ENCODE measurements at regions not wholly inside any gene's neighbourhood (a gene's known extent, or its start where the extent isn't known, plus 50 kb on each side); places are given as distances from the start of the nearest gene placed in this dataset.
"Not testable (repeated sequence)": the region's sequence is repeated elsewhere in the genome, so short reads cannot be mapped to it uniquely, and the experiment has no call there.

DNA sequence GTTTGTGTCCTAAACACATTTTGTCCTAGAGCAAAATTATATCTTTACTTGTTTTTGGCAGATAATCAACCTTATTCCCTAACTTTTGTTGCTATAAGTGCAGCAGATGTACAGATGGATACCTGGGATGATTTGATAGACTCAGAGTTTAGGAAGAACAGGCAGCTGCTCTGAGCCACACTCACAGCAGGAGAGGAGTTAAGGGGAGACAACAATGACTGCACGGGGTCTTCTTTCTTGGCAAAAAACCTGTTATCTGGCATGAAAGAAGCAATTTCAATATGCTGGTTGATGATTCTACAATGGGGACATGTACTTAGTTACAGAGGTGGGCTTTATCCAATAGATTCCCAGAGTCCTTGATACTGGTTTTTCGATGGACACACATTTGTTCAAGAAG is 258.9 kb upstream of the PCDH9 start:
- no peak for DNase-seq

DNA sequence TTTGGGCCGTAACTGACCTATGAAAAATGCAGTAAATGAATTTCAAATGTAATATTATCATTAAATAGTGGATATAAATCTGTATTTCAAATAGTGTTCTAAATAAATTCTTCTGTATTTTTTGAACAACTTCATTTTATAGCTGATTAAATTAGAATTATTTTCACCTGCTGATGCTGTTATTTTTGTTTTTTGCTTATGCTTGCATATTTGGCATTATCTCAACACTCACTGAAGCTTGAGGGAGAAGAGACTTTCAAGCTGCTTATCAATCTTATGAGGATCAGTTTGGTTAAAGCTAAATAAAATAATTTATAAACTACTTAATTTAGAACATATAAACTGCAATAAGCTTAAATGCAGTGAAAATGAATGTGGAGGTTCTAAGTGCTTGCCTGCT is 251.3 kb upstream of the PCDH9 start:
- no peak for DNase-seq

DNA sequence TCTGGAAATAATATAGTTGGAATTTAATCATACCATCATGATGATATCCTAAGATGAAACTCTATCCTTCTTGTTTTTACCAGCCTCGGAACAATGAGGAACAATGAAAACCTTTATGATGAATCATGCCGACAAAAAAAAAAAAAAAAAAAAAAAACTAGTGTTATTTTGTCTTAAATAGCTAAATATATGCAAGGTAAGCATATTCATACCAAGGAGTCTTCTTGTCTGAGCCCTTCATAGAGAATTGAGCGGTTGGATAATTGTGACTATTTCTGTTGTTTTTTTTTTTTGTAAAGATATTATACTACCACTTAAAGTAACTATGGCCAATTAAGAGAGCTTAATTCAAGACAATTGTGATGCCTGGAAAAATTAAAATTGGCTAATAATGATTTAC is 244.0 kb upstream of the PCDH9 start:
- no peak for DNase-seq

DNA sequence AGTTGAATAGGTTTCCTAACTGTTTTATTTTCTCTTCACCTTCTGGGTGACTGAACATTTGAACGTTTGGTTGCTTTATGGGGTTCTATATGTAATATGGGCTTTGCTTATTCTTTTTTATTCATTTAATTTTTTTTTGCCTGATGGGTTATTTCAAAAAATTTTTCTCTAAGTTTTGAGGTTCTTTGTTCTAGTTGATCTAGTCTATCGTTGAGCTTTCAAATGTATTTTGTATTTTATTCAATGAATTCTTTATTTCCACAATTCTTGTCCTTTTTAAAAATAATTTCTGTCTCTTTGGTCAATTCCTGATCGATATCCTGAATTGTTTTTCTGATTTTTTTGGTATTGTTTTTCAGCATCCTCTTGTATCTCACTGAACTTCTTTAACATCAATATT is 239.5 kb upstream of the PCDH9 start:
- DNase-seq, result no peak

DNA sequence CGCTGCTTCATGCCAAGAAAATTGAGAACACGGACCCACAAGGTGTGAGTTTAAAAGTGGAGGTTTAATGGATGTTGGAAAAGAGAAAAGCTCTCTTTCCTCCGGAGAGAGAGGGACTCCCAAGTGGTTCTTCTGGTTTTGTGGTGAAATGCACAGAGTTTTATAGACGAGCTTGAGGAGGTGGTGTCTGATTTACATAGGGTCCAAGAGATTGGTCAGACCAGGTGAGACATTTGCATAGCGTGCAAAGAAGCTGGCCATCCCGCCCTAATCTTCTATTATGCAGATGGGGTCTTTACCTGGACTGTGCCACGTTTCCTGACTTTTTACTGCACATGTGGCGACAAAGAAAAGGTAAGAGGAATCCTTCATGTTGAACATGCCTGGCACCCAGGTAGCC is 236.4 kb upstream of the PCDH9 start:
- DNase-seq, result no peak

DNA sequence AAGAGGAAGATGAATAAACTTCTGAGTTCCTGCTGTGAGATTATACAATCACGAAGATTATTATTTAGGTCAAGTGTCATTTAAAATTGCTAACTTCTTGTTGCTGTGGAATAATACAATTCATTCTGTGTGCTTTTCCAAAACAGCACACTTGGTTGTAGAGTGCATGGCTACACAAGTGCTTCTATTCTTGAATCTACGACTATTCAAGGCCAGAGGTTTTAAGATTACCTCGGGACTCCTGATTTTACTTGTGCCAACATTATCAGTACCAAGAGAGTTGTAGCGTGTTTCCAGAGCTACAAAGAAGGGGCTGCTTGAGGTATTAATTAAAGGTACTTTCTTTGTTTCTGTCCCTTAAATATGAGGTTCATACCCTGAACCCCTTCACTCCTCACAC is 234.0 kb upstream of the PCDH9 start:
- no peak for DNase-seq

DNA sequence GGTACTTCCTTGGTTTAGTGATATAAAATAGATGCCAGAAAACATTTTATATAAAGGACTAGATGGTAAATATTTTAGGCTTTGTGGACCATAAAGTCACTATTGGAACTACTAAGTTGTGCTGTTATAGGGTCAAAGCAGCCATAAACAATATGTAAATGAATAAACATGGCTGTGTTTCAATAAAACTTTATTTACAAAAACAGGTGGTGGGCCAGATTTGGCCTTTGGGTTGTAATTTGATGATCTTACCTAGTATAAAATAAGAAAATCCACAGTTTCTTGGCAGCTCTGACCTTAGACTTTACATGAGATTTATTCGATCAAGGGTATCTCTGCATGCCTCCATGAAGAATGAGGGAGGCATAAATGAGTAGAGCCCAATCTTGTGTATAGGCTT is 232.0 kb upstream of the PCDH9 start:
- no peak for DNase-seq

DNA sequence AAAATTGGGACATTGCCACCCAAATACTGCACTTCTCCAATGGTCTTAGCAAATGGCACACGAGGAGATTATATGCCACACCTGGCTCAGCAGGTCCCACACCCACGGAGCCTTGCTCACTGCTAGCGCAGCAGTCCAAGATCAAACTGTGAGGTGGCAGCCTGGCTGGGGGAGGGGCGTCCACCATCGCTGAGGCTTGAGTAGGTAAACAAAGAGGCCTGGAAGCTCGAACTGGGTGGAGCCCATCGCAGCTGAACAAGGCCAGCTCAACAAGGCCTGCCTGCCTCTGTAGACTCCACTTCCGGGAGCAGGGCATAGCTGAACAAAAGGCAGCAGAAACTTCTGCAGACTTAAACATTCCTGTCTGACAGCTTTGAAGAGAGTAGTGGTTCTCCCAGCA is 222.4 kb upstream of the PCDH9 start:
- not testable (repeated sequence) for DNase-seq

DNA sequence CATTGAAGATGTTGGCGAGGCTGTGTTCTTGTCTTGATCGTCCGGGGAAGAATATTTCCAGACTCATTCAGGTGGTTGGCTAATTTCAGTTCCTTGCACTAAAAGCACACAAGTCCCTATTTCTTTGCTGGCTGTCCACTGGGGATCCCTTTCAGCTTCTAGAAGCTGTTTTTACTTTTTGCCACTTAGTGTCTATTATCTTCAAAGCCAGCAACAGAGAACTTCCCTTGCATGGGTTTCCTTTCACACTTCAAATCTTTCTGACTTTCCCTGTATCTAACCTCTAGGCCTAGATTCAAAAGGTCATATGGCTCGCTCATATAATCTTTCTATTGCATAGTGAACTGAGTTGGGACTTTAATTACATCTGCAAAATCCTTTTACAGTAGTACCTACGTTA is 215.3 kb upstream of the PCDH9 start:
- no peak for DNase-seq

DNA sequence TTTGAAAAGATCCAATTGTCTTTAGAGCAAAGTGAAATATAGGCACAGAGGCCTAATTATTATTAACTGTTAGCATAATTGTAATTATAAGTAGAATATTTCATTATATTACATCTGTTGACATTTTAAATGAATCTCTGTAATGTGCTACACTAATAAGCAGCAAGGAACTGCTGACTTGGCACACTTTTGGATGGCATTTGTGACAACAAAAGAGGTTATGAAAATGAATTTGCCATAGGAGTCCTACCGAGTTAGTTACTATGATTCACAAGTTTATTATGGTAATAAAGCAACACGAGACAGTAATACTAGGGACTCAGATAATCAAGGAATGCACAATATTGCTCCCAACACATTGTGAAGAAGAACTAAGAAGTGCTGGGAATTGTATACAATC is 213.8 kb upstream of the PCDH9 start:
- DNase-seq, result no peak

DNA sequence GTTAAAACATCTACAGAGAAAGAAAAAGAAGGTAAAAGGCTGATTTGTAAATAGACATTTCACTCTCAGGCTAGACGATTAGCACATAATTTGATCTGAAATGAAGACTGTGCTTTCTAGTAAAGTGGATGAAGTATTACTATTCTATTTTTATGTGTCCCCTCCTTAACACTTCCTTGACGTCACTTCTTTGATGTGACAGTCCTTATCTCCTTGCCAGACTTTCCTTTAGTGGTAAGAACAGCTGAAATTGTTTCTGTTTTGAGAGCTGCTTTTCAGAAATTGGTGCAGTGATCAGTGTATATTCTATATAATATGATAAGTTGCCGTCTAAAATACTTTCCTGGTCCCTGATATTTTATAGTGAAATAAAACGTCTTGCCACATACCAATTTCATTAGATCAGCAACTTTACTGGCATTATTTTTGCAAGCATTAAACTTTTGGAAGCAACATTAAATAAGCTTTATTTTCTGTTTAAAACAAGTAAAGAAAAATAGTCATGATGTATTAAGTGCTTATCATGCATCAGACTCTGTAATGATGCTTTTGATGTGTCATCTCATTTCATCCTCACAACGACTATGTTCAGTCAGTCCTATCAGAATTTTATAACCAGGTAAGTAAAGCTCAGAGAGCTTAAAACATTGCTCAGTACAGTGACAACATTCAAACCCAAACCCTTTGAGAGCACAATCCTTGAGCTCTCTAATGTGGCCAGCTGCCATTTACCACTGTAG is 210.3 kb upstream of the PCDH9 start:
- DNase-seq, result no peak

DNA sequence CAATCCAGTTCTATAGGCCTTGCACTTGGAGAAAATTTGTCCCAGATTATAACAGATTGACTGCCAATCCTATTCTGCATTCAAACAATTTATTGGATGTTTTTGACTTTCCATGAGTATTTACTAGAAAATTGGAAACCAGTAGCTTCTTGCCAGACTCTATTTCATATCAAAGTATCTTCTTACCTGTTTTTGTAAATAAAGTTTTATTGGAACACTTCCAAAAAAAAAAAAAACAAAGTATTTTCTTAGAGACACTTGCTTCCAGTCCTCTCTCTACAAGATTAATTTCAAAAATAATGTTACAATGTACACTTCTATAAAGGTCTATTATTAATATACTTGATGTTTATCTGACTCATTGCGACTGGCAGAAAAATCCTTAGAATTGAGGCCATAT is 209.2 kb upstream of the PCDH9 start:
- DNase-seq, result no peak

DNA sequence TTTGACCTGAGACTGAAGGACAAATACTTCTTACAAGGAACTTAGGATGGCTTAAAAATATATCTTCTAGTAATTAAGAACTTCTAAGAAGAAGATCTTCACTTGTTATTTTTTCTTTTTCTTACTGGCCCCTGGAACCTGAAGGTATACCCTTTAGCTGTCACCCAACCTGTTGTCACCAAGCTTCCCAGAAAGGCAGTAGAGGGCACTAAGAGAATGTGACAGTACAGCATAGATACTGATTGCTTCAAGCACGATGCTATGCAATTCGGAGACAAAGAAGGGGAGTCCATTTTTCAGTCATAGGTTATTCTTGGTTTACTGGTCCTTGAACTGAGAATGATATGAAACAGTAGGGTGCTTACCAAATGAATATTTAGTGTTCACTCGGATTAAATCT is 208.3 kb upstream of the PCDH9 start:
- DNase-seq, result no peak

DNA sequence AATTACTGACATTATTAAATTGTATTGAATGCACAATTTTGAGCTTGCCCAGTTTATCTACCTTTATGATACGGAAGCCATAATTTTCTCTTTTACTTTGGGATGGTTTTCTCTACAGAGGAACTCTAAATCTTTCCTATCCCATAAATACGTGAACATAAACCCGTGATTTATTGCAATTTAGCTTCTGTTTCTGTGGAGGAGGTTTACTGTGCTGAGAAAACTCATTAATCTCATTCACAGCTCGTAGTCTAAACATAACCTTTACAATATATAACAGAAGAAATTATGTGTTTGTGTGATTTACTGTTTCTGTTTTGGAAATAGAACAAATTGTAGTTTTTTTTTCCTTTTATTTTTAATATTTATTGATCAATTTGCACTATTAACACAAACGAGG is 207.1 kb upstream of the PCDH9 start:
- DNase-seq, result no peak

DNA sequence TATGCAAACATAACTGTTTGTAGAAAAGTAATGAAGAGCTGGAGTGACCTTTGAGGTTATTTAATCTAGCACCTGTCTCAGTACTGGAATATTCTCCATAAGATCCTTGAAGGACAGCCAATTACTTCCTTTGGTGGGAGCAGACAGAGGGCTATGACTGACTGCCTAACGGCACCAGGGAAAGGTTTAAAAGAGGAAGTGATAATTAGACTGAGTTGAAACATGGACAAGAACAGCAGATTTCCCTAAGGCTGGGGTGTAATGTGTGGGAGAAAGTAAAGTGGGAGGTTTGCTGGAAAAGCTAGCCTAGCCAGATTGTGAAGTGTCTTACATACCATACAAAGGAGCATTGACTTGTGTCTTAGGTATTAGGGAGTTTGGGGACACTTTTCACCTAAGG is 191.3 kb upstream of the PCDH9 start:
- DNase-seq, result no peak

DNA sequence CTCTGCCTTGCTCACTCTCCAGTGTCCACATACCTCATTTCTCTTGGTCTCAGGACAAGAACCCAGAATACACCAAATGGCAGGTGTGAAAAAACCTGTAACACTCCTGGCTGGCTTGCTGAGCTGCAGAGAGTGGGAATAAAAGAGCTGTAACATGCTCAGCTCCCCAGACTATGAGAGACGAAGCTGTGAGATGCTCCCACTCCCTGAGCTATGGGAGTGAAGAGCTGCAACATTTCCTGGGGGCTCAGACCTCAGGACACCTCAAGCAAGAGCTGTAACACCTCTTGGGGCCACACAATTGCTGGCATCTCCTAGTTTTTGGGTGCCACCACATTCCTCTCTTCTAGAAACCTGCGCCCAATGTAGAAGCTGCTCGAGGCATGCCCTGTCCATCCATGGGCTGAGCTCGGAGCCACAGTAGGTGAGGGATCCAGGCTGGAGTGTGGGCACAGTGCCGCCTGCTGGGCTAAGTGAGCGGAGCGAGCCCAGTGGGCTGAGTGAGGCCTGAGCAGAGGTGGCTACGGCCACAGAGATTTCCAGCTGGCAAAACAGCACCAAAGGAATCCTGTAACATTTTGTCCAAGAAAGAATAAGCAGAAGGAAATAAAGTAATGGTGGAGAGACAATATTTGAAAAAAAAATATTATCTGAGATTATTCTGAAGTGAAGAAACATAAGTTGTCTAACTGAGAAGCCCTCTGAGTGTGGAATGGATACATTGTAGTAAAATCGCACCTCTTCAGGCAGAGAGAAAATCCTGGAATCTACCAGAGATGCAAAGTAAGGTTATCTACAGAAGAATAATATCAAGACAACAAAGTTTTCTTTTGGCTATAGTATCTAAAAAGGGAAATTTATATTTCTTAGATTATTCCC is 186.2 kb upstream of the PCDH9 start:
- DNase-seq, result no peak

DNA sequence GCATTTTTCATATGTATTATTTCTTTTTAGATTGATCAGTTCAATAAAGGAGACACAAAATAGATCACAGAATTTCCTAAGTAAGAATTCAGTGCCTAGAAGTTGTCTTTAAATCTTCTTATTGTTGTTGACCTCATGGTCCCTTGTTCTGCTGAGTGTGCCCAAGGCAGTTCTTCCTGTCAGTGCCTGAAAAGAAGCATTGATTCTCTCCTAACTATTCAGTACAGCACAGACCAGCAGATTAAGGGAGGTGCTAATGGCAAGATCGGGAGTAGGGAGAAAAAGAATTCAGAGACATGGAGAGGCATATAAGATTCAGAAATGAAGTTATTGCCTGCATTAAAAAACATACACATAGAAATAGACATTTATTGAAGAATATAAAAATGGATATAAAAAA is 180.5 kb upstream of the PCDH9 start:
- no peak for DNase-seq

DNA sequence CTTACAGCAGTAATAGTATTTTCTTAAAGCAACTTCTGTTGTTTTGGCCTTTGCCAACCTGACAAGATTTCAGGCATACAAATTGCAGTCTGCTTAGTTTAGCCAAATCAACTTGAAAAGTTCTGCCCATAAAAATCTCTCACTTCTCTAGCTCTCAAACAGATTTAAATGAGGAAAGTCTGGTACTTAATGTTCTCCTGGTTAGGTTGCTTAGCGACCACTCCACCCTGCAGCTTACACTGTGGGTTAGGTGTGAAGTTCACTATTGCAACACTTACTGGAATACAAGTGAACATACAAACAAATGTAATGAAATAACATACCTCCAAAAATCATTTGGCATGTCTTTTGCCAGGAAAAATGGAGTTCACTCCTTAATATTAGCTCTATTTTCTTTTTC is 178.7 kb upstream of the PCDH9 start:
- DNase-seq, result no peak

DNA sequence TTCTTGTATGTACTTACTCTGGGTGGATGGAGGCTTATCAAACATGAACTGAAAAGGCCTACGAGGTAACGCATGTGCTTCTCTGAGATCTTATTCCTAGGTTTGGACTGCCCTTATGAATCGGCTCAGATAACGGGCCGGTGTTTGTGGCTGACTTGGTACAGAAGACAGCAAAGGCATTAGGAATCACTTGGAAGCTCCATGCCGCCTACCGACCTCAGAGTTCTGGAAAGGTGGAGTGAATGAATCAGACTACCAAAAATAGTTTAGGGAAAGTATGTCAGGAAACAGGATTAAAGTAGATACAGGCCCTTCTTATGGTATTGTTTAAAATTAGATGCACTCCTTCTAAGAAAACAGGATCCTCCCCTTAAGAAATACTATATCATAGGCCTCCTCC is 172.4 kb upstream of the PCDH9 start:
- no peak for DNase-seq

DNA sequence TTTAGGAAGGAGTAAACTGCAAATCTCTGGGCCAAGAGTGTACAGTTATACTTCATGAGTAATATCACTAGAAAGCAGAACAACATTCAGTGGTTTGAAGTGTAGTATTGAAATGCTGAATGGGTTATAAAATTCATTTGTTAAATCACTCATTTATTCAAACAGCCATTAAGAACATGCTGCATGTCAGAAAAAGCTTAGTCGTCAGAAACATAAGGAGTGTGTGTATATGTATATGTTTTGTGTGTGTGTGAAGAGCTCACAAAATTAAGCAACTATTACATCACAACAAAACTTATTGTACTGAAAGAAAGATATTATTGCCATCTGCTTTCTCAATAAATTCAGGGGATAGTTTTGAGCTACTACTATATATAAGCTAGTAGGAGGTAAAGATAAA is 165.4 kb upstream of the PCDH9 start:
- no peak for DNase-seq

DNA sequence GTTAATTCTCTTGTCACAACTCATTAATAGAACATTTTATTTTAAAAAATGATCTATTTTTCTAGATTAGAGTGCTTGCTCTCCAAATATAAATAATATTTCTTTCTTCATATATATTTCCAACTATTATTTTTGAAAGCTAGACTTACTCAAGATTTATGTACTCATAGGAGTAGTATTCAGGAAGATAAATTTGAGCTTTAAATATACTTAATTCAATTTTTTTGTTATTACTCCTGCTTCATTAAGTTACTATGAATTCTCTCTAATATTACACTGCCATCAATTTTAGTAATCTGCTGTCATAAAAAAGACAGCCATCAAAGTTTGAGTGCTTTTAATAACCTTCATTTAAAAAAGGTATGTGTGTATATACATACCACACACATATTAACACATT is 161.9 kb upstream of the PCDH9 start:
- no peak for DNase-seq

DNA sequence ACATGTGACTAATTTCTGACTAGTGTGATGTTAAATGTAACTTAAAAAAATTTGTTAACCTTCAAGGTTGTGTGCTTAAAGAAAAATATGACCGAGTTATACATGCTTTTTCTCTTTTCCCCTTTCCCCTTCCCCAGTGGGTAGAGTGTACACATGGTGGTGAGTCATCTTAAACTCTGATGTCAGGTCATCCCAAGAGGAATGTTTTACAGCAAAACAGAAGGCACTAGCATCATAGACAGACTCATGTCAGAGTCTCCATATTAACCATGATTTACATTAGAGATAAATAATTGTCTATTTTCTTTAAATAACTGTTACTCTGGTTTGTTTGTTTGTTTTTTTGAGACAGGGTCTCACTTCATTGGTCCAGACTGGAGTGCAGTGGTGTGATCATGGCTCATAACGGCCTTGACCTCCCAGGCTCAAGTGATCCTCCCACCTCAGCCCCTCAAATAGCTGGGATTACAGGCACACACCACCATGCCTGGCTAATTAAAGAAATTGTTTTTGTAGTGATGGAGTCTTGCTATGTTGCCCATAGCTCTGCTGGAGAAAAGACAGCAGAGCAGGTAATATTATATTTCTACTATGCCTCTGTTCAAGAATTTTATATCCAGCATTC is 160.4 kb upstream of the PCDH9 start:
- DNase-seq, result no peak

DNA sequence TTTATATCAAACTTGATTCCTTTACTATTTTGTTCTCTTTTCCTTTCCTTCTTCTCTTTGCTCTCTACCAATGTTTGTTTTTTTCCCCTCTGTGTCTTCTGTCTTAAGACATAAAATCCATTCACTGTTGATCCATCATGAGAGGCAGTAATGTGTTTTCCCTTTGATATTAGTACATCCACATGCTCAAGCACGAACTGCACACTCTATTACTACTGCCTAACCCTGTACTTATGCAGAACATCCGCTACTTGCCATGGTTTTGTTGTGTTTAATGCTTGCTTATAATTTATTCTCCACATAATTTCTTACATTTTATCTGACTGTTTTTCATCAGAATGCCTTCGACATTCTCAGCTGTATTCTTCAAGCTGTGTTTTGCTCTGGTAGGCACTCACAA is 159.0 kb upstream of the PCDH9 start:
- DNase-seq, result no peak

DNA sequence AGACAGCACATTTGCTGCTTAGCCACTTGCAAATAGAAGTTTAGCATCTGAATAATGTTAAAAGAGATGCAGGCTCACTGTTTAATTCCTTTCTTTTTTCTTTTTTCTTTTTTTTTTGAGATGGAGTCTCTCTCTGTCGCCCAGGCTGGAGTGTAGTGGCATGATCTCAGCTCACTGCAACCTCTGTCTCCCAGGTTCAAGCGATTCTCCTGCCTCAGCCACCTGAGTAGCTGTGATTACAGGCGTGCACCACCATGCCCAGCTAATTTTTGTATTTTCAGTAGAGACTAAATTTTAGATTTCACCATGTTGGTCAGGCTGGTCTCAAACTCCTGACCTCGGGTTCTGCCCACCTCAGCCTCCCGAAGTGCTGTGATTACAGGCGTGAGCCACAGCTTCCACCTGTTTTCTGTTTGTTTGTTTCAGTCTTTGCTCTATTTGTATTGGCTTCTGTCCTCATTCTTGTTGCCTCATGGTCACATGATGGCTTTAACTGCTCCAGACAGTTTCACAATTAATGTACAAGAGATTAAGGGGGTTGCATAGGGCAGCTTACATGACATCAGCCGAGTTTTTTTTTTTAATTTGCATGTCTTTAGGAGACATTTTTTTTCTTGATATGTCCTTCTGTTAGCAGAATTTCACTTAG is 153.1 kb upstream of the PCDH9 start:
- not testable (repeated sequence) for DNase-seq
